ENCODE measurements at regions not wholly inside any gene's neighbourhood (a gene's known extent, or its start where the extent isn't known, plus 50 kb on each side); places are given as distances from the start of the nearest gene placed in this dataset.

DNA sequence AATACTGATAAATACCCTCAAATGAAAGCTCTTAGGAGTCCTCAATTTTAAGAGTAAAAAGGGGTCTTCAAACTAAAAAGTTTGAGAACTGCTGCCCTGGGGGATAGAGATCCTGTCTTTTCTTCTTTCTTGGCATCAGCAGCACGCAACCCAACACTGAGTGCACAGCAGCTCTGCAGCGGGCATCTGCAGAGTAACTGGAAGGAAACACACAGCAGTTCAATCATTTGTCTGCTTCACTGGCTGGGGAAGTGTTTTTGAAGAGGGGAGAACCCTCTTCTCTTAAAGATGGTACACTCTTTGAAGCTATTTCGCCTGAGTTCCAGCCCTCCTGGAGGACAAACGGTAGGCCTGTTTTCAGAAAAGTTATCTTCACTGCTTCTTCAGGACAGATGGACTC, 193.6 kb downstream of the FGFR2 start:
- TF ChIP-seq CTCF (IDR thresholded peaks at IDR 0.05 in 4 of 5, conservative IDR thresholded peaks at IDR 0.05 in 1 of 5) (no peak), POLR2A (IDR thresholded peaks at IDR 0.05) (no peak)

Data from gastrocnemius medialis (tissue), 4 donors.